ENCODE measurements at regions not wholly inside any gene's neighbourhood (a gene's known extent, or its start where the extent isn't known, plus 50 kb on each side); places are given as distances from the start of the nearest gene placed in this dataset.

GRCh38 chr4:52199574-52200338, 148.7 kb downstream of the SPATA18 start:
- TF ChIP-seq CTCF (IDR thresholded peaks at IDR 0.05) (no peak), POLR2A (IDR thresholded peaks at IDR 0.05) (no peak)
